GM20431 (cell line): ENCODE measurements at regions not wholly inside any gene's neighbourhood (a gene's known extent, or its start where the extent isn't known, plus 50 kb on each side); places are given as distances from the start of the nearest gene placed in this dataset.
"Not testable (repeated sequence)": the region's sequence is repeated elsewhere in the genome, so short reads cannot be mapped to it uniquely, and the experiment has no call there.

ENCODE experiments used
- in situ Hi-C: fragments of 300-500 bp; cut with MseI, MboI; formaldehyde crosslinking; loops from one replicate; pipeline ENCODE4 v1.15.0; 2020; ENCODE audit warnings: low sequenced_read_pairs; ENCODE audit not compliant: unreplicated experiment

DNA sequence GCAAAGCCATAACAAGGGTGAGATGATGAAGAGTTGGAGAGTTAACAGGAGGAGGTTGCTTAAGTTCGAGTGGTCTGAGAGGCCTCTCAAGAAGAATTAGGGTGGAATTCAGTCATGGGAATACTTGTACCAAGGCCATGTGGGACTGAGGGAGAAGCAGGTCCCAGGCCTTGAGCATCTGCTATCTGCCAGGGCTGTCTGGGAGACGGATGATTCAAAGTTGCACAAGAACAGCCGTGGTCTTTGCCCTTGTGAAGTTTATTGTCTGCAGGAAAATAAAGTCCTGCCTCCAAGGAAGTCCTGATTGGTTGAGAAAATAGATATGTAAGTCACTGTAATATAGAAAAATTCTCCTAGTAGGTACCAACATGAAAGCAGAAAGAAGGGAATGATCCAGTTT, 178.8 kb upstream of the RFC3 start:
- in situ Hi-C loops = no loop called here

DNA sequence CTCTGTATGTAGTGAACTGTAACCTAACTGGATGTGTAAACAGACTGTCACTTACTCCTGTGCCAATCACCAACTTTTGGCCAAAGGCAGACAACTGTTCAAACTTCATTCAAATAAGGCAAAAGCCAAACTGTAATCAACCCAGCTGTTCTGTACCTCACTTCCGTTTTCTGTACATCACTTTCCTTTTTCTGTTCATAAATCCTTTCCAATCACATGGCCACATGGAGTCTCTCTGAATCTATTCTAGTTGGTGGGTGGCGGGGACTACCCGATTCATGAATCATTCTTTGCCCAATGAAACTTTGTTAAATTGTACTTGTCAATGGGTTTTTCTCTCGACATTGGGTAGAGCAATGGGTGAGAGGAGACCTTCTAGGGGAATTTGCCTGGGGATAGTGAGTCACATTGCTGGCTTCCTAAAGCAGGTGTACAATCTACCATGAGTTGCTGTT, 178.3 kb upstream of the RFC3 start:
- in situ Hi-C loops = no loop called here

DNA sequence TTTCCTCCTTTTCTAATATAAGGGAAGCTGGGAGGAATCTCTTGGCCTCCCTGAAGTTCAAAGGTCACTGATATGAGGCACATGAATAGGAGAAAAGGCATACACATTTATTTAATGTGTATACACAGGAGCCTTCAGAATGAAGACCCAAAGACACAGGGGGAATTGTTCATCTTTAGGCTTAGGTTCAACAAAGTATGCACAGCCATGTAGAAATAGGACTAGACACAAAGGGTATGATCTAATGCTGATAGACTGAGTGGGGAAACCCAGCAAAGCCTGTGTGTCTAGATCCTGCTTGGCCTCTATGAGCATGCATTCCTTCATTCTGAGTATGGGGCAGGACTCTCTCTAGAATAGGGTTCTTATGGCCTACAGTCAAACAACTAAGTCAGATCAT, 177.1 kb upstream of the RFC3 start:
- in situ Hi-C loops = no loop called here

DNA sequence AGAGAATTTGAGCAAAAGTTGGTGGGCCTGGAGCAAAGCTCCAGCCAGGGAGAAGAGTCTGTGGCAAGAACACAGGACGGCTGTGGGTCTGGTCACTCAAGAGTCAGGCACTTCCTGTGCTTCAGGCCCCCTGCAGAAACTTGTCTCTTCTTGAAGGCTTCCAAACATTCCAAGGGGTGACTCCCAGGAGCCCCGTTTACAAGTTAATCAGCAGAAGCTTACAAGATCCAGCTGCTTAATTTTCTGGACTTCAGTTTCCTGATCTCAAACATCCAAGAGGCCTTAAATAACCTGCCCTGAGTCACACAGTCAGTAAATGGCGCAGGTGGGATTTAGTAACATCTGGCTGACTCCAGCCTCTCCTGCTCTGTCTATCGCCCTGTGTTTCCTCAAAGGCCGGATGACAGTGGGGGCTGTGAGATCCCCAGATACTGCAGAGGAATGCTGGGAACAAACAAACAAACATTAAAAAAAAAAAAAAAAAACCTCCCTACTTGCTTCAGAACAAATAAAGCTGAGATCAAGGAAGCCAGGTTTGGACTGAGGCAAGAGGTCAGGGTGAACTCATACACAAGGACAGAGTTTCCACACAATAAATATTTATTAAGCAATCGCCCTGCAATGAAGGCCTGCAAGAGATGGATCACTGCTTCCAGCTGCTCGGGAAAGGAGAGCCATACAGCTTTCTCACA, 175.4 kb upstream of the RFC3 start:
- in situ Hi-C loops = no loop called here

DNA sequence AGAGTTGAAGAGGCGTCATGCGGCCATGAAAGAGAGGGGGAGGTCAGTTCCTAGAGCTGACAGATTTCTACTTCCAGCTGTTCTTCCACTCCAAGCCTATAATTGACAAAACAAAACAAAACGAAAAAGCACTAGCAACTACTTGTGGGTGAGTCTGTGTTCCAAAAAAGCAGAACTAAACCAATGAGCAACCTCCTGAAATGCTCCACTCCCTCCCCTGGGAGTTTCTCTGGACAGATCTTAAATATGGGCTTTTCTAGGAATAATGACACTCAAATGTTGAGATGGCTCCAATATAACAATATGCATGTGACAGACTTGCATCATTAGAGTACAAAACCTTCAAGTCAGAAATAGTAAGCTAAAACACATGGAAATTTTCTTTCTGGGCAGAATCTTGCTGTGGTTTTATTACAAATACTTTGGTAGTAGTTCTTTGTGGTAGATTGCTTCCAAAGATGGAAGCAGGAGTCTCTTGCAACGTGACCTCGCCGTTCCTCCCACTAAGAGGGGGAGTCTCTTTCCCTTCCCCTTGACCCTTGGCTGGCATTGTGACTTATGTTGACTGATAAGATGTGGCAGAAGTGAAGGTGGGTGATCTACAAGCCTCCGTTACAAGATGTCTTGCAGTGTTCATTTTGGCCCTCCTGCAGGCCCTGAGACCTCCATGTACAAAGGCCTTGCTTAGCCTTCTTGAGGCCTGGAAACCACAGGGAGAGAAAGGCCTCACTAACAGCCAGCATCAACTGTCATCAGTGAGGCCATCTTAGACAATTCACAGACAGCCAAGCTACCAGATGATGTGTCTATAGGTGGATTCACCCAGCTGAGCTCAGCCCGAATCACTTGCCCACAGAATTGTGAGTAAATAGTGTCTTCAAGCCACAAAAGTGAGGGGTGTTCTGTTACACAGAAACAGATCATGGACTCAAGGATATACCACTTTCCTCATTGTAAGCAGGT, 173.1 kb upstream of the RFC3 start:
- in situ Hi-C loops = no loop called here

DNA sequence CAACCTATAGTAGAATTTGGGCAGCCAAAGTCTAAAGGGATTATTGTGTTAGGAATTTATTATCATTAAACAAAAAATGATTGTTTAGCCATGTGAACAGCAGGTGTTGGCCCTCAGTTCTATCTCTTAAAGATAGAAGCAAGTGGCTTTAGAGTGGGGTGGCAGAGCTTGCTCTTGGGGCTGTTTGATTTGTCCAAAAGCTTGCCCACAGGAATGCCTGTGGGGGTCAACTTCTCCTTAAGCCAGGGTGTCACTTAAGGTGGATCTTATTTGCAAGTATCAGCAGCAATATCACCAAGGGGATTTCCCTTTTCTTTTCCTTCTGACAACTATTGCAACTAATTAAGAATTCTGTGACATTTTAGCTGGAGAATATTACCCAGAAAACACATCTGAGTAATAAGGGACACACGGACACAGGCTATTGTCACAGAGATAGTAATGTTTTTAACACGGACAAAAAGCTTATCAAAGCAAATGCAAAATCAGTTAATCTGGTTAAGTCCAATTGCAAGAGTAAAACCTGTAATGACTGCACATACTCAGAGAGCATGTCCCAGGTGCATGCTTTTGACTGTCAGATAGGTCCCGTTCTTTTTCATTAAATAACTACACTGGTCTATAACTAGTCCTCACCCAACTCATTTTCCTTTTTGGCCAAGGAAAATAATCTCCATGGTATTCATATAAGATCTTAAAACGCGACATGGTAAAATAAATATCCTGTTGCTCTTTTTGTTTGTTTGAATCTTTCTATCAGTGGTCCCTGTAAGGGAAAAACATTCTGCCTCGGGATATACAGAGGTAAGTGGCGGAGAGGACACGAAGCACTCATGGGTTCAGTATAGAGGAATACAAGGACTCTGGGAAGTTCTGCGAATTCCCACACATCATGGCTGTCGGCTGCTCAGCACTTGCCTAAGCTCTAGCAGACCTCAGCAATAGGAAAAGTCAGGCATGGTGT, 172.1 kb upstream of the RFC3 start:
- in situ Hi-C loops = no loop called here

DNA sequence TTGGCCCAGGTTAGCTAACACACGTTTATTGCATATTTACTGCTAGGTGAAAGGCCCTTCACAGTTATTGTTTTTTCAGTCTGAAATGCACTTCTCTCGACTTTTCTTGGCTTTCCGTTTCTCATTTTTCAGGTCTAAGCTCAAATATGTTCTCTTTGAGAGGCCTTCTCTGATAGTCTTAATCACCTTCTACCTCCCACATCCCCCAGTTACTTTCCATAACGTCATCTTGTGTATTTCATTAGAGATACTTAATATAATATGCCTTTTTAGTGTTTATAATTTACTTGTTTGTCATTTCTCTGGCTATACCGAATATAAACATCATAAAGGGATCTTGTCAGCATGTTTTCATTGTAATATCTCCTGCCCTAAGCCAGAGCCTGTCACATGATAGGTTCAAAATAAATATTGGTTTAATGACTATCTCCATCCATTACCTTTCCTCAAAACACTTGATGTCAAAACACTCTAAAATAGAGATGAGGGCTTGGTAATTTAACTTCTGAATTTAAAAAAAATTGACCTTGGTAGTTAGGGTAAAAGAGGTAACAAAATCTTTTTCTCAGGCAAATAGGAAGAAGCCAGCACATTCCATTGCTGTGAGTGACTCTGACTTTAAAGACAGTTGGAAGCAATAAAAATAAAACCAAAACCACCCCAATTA, 168.6 kb upstream of the RFC3 start:
- in situ Hi-C loops = no loop called here

DNA sequence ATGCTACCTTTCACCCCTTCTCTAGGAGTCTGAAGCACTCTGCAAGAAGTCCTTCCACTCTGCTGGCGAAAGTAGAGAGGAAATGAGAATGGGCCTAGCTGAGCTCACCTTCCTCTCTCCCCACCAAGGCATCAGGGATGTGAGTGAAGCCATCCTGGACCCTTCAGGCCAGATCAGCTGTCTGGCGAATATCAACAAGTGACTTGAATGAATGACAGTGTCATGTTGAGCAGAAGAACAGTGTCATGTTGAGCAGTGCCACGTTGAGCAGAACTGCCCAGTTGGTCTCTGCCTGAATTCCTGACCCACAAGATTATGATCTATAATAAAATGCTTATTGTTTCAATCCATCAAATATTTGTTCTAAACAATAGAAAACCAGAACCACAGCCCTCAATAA, 166.2 kb upstream of the RFC3 start:
- in situ Hi-C loops = no loop called here

DNA sequence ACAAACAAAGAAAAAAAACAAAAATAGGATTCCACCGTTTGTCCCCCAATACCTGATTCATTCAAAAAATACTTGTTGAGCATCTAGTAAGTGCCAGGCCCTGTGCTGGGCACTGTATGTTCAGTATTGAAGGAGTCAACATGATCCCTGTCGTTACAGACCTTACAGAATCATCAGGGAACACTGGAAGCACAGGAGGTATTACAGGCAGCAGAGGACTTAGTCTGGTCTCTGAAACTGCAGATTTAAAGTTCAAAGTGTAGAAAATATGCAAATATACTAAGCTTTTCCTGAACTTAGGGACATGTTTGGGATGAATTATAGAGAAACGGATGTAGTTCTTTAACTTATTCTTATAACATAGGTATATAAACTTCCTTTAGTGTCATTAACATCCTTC, 160.7 kb upstream of the RFC3 start:
- in situ Hi-C loops = no loop called here

DNA sequence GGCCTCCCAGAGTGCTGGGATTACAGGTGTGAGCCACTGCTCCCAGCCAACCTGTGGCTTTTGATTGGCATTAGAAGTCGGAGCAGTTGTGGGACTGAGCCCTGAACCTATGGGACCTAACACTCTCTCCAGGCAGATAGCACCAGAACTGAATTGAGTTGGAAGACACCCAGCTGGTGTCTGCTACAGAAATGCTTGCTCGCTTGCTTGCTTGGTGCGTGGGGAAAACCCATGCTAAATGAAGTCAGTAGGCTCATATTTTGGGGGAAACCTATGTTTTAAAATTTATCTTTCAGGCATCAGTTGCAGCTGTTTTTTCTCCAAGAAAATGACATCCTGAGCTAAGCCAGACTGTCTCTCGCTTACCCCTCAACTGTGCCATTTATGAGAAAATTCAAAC, 158.5 kb upstream of the RFC3 start:
- in situ Hi-C loops = no loop called here

DNA sequence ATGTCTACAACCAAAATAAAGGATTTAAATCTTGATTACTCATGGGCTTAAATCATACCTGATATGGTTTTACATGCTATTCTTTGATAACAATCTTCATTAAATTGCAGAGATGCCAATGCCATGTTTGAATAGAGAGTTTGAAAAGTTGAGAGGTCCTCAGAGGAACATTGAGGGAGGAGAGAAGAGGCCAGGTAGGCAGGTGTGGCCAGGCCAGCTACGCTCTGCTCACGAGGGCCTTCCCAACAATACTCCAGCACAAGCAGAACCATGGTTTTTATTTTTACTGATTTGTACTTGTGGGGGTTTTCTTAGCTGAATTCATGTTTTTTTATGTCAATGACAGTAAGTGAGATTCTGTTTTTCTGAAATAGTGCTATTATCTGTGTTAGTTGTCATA, 158.1 kb upstream of the RFC3 start:
- in situ Hi-C loops = no loop called here

DNA sequence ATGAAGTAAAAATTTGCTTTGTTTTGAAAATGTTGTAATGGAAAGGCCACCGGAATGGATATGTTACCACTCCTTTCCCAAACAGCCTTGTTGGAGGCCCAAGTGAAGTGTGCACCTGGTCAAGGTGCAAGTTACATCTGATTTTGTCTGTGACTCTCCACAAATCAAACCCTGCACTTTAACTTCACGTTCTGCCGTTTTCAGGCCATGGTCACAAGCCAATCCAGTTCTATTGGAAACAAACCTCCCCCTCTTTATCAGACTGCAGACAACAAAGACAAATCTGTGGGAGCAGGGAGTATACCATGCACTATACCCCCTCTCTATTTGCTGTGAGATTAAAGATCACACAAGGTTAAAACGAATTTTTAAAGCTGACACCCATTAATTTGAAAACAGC, 155.6 kb upstream of the RFC3 start:
- in situ Hi-C loops = no loop called here

DNA sequence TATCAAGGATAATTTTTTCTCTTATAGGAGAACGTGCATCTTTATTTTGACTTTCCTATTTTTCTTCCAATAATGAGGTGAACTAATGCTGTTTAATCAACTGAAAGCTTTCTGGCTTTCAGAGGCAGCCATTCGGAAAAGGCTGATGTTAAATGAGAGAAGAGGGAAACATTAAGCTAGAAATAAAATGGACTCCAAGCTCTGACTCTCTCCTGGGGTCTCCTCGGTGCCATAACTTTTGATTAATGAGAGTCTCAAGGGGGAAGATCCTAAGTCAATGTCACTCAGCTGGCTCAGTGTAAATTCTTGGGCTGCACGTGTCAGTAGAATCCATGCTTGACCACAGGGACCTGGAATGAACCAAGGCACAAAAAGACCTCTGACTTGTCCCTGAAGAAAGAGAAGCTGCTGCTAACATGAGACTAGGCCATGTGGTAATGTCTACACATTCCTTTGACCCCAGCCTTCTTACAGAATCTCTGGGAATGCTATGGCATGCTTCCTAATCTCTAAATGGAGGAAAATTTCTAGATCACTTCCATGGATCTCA, 152.2 kb upstream of the RFC3 start:
- in situ Hi-C loops = no loop called here

DNA sequence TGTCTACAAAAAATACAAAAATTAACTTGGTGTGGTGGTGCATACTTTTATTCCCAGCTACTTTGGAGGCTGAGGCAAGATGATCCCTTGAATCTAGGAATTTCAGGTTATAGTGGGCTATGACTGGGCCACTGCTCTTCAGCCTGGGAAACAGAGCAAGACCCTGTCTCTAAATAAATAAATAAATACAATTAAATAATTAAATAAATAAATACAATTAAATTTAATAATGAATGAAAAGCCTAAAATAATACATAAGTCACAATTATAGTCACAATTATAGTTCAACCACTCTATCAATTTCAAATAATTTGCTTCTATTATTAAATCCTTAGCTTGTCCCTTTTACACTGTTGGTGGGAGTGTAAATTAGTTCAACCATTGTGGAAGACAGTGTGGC, 146.4 kb upstream of the RFC3 start:
- in situ Hi-C loops = no loop called here

DNA sequence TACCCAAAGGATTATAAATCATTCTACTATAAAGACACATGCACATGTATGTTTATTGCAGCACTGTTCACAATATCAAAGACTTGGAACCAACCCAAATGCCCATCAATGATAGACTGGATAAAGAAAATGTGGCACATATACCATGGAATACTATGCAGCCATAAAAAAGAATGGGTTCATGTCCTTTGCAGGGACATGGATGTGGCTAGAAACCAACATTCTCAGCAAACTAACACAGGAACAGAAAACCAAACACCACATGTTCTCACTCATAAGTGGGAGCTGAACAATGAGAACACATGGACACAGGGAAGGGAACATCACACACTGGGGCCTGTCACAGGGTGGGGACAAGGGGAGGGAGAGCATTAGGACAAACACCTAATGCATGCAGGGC, 145.9 kb upstream of the RFC3 start:
- in situ Hi-C loops = not testable (repeated sequence)

DNA sequence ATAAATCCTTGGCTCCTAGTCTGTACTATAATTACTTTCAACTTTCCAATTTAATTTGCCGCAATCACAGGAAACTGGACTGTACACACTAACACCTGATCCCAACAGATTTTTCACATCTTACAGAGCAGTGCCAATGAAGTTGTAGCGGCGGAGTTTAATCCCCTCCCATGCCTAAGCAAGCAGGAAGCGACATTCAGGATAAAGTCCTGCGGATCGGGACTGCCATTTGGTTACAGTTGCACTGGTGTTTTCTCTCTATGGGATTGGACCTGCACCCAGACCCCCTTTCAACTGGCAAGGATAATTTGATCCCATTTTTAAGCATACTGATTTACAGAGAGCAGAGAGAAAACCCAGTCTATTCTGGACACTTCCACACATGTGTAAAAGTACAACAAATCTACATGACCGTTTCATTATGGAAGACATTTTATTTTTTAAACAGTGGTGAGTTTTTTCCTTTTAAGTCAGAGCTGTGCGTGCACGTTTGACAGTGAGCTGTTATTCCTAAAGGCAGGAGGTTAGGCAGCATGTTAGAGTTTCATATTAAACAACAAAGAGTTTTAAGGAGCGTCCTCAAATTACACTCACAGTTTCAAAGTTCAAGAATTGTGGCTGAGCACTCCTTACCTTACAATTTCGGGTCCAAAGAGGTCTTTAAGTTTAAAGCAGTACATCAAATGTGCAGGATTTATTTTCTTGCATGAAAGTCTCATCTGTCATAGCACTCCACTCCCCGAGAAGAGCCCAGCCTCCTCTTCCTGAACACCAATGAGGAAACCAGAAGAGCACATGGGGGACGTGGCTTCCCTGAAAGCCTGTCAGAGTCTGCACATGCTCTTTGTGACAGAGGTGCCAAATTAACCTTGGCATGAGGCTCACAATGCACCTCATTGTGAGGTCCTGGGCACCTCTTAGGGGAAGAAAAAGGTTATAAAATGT, 141.6 kb upstream of the RFC3 start:
- in situ Hi-C loops = no loop called here

DNA sequence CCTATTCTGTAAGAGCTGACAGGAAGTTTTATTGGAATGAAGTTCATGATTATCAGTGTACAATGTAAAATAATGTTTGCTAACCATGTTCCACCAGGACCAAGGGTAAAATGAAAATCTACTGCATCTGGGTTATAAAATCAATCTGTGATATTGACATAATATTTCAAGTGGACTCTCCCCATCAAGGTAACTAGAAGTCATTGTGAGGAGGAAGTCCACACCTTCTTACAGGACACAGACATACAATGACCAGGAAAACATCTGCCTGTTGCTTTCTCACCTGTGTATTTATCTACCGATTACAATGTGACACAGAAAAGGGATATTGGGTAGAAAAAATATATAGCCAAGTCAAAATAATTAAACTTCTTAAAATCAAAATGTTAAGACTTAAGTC, 140.7 kb upstream of the RFC3 start:
- in situ Hi-C loops = no loop called here

DNA sequence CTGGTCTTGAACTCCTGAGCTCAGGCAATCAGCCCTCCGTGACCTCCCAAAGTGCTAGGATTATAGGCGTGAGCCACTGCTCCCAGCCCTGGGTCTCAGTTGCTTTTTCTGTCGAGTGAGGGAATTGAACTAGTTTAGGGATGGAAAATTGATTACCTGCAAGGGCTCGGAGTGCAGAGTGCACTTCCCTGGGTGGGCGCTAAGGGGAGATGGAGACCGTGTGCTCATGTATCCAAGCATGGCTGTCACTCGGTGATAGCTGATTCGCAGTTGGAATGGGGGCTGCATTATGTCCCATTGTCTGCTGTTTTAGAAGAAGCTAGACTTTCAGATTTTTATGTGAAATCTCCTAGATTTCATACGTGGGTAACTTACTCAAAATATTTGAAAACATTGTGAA, 139.9 kb upstream of the RFC3 start:
- in situ Hi-C loops = no loop called here
